MV-4-11 (cell line): ENCODE measurements at regions not wholly inside any gene's neighbourhood (a gene's known extent, or its start where the extent isn't known, plus 50 kb on each side); places are given as distances from the start of the nearest gene placed in this dataset.

Experiments used
- DNase-seq: peaks from one replicate; lab custom pipeline; 2025; lab: John Stamatoyannopoulos, UW

DNA sequence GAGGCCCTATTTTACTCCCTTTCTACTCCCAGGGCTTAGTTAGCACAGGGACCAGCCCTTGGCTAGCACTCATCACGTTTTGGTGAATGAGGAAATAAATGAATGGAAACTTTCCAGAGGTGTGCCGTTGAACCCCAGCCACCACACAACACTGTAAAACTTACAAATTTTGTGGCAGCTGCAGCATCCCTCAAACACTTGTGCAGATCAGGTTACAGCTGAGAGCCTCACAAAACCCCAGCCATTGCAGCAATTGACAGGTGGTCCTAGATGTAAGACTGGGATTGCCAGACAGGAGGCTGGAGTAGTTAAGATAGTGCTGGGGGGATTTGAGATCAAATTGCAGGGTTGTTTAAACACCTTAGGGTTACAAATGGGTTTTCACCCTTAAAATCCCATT, 482.2 kb upstream of the KIF2A start:
- no peak for DNase-seq

GRCh38 chr5:61824396-61824795, 481.6 kb upstream of the KIF2A start:
- DNase-seq: no peak

DNA sequence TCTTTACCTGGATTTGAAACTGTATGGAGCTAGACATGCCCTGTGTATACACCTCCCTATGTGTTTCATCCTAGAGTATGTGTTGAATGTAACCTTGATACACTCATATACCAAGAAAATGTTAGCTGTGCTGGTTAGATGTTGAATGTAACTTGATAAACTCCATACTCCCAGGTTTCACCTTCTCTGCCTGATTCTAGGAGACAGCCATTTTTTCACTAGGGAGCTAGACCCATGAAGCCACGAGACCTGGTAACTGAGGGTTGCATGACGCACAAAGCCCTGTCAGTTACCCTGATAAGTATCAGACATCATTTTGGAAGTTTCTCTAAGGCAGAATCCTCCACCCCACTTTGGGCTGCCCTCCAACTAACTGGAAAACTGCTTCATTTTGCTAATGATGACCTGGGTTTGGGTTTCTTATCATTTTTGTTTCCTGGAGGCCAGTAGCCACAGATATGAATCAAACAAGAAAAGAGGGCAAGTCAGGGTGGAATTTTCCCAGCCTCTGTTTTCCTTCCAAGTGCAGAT, 478.5 kb upstream of the KIF2A start:
- no peak for DNase-seq

GRCh38 chr5:61828856-61829255, 477.1 kb upstream of the KIF2A start:
- DNase-seq: no peak

GRCh38 chr5:61831736-61832135, 474.3 kb upstream of the KIF2A start:
- no peak for DNase-seq

DNA sequence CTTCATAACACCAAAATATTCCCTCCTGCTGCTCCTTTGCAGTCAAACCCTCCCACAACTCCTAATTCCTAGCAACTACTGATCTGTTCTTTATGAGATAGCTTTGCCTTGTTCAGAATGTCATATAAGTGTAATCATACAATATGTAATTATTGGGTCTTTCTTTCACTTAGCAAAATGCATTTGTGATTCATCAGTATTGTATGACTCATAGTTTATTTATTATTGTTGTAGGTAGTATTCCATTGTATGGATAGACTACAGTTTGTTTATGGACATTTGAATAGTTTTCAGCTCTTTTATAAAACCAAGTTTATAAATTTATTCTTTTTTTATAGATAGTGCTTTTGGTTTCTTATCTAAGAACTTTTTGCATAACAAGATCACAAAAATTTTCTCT, 468.2 kb upstream of the KIF2A start:
- DNase-seq: no peak

GRCh38 chr5:61840361-61840760, 465.6 kb upstream of the KIF2A start:
- DNase-seq: no peak

DNA sequence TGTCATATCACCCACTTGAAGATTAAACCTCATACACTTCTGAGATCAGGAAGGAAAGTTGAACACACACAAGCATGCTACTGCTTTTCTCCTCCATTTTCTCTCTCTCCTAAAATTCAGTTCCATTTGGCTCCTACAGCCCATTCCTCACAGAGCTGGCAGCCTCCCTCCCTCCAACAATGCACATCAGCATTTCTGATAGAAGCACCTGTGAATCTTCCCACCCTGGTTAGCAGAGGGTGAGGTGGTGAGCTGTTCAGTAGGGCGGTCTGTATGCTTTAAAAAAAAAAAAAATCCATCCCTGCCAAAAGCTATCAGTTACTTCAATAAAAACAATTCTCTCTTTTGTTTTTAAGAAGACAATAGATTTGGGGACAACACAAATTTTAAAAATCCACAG, 463.2 kb upstream of the KIF2A start:
- DNase-seq: no peak

GRCh38 chr5:61850696-61851095, 455.3 kb upstream of the KIF2A start:
- DNase-seq: no peak

- no peak for DNase-seq
Measured at GRCh38 chr5:61854531-61854930, 451.5 kb upstream of the KIF2A start.

GRCh38 chr5:61860978-61861377, 445.0 kb upstream of the KIF2A start:
- no peak for DNase-seq

DNA sequence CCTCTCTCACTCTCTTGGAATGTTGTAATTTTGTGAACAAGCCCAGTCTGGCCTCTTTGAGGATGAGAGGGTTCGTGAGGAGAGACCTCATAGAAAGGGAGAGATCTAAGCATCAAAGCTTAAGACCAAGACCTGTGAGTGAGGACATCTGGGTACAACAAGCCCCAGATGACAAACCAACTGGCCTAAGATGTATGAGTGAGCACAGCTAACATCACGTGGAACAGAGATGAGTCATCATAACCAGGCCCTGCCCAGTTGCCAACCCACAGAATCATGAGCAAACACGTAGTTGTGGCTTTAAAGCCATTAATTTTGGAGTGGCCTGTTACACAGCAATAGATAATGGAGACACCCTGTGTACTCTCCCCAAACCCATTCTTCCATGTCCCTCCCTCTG, 439.1 kb upstream of the KIF2A start:
- DNase-seq: peak; percentile 84

DNA sequence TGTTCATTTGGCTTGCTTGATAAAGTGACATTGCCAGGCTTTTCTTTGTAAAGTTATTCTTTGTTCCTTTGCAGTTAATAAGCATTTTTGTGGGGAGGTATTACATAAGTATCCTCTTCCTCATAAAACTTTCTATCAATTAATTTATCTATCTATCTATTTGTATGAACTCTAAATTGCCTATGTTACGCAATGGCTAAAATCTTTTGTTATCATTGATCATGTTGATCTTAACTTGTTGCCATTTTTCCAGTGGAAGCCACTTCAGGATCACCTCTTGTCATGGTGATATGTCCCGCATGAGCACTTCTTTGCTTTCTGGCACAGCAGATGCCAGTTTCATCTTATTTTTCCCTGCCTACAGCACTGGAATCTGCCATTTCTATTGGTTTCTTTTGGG, 436.7 kb upstream of the KIF2A start:
- DNase-seq: no peak

- no peak for DNase-seq
Measured at GRCh38 chr5:61878471-61878870, 427.5 kb upstream of the KIF2A start.

- no peak for DNase-seq
Measured at GRCh38 chr5:61881821-61882487, 424.1 kb upstream of the KIF2A start.

DNA sequence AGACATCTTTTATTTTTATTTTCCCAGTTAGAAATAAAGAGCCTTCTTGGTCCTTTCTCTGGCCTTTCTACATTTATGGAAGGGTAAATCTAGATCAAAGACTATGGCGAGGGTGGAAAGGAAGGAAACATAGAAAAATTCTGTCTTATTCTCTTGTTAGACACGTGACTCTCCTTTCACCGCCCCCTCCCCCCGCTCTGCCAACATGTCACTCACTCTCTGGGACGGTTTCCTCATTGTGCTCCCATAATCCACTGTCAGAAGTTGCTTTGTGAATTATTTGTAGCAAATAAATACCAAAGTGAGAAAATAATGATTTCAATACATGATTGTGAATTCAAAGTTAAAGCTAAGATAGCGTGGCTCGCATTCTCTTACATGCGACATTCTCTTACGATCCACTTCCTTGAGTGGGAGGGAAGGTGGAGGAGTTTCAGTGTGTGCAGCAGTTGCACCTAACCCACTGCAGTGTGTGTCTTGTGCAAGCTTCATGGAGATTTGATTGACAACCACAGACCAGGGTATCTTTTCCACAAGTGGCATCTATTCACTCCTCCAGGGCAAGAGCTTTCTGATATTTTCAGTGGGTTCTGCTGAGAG, 423.0 kb upstream of the KIF2A start:
- DNase-seq: no peak

DNA sequence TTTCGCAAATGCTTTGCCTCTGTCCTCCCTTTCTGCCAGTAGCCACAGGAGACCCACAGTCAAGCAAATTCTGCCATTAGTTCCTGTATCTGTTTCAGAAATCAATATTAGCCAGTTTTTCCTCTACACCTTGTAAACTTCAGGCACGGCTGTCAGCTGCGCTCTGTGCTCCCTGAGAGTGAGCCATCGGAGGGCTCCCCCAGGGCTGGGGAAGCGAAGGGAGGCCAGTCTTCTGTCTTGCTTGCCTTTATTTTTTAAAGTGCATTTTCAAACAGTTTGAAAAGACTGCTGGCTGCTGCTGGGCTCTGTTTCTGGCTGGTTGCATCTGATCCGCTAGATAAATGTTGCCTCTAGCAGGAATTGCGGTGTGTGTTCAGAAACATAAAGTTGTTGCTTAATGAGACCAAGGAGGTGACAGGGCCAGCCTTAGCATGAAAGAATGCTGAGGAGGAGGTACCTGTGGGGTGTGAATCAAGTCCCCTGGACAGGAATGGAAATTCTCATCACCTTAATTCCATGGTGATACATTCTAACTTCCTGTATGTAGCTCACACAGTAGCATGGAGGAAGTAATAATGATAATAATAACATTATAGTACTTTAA, 421.7 kb upstream of the KIF2A start:
- no peak for DNase-seq

DNA sequence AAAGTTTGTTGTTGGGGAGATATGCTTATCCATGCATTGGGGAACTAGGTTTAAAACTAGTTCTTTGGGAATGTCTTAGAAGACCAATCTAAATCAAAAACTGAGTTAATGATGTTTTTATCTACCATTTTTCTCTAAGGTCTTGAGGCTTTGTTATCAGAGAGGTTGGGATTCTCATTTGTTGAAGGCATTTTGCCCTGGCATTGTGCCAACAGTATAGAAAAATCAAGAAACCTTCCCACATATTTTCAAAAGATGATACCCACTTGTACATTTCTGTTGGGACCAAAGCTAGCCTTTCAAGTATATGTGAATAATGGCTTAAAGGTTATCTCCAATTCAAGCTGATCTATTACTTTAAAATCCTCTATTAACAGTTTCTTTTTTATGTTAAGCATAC, 419.8 kb upstream of the KIF2A start:
- DNase-seq: no peak

- DNase-seq: no peak
Measured at GRCh38 chr5:61887271-61887670, 418.7 kb upstream of the KIF2A start.

GRCh38 chr5:61894046-61894445, 412.0 kb upstream of the KIF2A start:
- DNase-seq: no peak

GRCh38 chr5:61896811-61897210, 409.2 kb upstream of the KIF2A start:
- no peak for DNase-seq

GRCh38 chr5:61897251-61897650, 408.8 kb upstream of the KIF2A start:
- no peak for DNase-seq

GRCh38 chr5:61901997-61902396, 404.0 kb upstream of the KIF2A start:
- no peak for DNase-seq

GRCh38 chr5:61904730-61905129, 401.3 kb upstream of the KIF2A start:
- DNase-seq: no peak
